Epithelial cell of prostate (primary cell): ENCODE measurements at regions not wholly inside any gene's neighbourhood (a gene's known extent, or its start where the extent isn't known, plus 50 kb on each side); places are given as distances from the start of the nearest gene placed in this dataset.
"Not testable (repeated sequence)": the region's sequence is repeated elsewhere in the genome, so short reads cannot be mapped to it uniquely, and the experiment has no call there.

Source experiments
- DNase-seq: peaks from one replicate; pipeline ENCODE4 v3.0.0-alpha.2; 2011; ENCODE audit warnings: low read depth, low spot score
- H3K27ac ChIP-seq: fragments of 450-650 bp; 2 replicates; pipeline ENCODE4 v1.5.1; 2017; ENCODE audit warnings: mild to moderate bottlenecking

- H3K27ac ChIP-seq = no peak overlapping the region
- DNase-seq = no peak
Measured at GRCh38 chr19:29016926-29017760, 195.8 kb downstream of the UQCRFS1 start.

DNA sequence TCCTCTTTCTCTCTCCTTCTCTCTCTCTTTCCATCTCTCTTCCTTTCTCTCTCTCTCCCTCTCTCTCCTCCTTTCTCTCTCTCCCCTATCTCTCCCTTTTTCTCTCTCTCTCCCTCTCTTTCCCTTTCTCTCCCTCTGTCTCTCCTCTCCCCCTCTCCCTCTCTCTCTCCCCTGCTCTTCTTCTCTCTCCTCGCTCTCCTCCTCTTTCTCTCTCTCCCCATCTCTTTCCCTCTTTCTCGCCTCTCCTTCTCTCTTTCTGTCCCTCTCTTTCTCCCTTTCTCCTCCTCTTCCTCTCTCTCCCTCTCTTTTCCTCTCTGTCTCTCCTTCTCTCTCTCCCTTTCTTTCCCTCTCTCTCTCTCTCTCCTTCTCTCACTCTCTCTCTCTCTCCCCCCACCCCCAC lies 196.6 kb downstream of the UQCRFS1 start:
- DNase-seq = no peak
- no peak overlapping the region for H3K27ac ChIP-seq

GRCh38 chr19:29015569-29015968 lies 197.4 kb downstream of the UQCRFS1 start:
- no peak overlapping the region for H3K27ac ChIP-seq
- DNase-seq = no peak

- no peak overlapping the region for H3K27ac ChIP-seq
- DNase-seq = no peak
Measured at GRCh38 chr19:29014857-29015436, 198.0 kb downstream of the UQCRFS1 start.

DNA sequence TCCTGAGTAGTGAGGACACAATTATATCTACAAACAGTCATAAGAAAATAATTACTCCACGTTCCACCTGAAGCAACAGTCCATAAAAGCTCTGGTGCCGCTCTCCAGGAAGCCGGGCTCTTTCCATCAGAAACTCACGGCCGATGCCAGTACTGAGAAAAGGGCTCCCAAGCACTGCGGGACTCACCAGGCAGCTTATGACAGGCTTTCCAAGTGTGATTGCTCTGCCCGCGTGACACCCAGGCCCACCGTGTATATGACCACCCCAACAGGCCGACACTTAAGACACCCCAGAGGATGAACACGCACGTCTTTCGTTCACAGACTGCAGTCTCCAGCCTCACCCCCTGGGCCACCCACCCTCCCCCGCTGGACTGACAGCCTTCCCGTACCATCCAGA lies 199.0 kb downstream of the UQCRFS1 start:
- H3K27ac ChIP-seq = no peak overlapping the region
- DNase-seq = no peak

DNA sequence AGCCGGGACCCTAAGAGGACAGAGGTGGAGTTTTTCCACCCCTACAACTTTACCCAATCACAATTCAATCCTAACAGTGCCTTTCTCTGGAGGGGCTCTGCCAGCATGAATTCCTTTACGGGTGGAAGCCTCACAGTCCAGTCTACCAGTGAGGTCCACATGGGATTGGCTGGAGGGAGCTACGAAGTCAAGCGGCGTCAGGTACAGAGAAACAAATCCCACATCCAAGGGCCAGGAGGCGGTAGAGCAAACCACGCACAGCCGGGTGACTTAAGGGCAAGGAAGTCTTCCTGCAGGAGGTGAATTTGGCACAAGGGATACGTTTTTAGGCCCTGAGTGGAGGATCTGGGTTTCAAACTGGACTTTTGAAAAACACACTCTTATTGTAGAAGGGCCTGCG lies 199.6 kb downstream of the UQCRFS1 start:
- no peak for DNase-seq
- no peak overlapping the region for H3K27ac ChIP-seq

DNA sequence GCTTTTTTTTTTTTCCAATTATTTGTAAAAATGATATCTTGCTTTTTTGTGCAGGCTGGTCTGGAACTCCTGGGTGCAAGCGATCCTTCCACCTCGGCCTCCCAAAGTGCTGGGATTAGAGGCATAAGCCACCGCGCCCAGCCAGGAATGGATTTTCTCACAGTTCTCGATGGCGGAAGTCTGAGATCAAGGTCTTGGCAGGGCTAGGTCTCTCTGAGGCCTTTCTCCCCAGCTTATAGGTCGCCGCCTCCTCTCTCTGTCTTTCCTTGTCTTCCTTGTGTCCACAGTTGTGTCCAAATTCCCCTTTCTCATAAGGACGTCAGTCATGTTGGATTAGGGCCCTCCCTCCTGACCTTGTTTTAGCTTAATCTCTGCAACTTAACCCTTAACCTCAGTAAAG lies 200.5 kb downstream of the UQCRFS1 start:
- no peak for DNase-seq
- H3K27ac ChIP-seq = no peak overlapping the region

GRCh38 chr19:29010276-29010675 lies 202.7 kb downstream of the UQCRFS1 start:
- H3K27ac ChIP-seq = no peak overlapping the region
- DNase-seq = no peak

GRCh38 chr19:29006057-29006735 lies 206.8 kb downstream of the UQCRFS1 start:
- no peak for DNase-seq
- no peak overlapping the region for H3K27ac ChIP-seq

DNA sequence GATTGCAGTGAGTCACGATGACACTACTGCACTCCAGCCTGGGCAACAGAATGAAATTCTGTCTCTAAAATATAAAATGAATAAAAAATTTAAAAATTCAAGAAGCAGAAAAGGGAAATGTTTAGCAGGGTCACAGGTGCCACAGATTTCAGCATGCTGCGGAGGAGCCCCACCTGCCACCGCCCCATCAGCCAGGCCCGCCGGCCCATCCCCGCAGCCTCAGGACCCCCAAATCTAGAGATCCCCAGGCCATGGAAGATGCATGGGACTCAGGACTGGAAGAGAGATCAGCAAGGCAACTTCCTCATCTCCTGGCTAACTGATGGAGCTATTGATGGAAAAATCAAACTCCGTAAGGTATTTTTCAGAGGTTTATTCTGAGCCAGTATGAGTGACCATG lies 208.2 kb downstream of the UQCRFS1 start:
- DNase-seq = no peak
- H3K27ac ChIP-seq = no peak overlapping the region

GRCh38 chr19:29003641-29004409 lies 209.1 kb downstream of the UQCRFS1 start:
- no peak for DNase-seq
- H3K27ac ChIP-seq = no peak overlapping the region

GRCh38 chr19:29002336-29002735 lies 210.6 kb downstream of the UQCRFS1 start:
- no peak overlapping the region for H3K27ac ChIP-seq
- DNase-seq = no peak

- DNase-seq = no peak
- H3K27ac ChIP-seq = no peak overlapping the region
Measured at GRCh38 chr19:29001597-29002245, 211.2 kb downstream of the UQCRFS1 start.

- no peak overlapping the region for H3K27ac ChIP-seq
- no peak for DNase-seq
Measured at GRCh38 chr19:29001141-29001581, 211.8 kb downstream of the UQCRFS1 start.

- no peak overlapping the region for H3K27ac ChIP-seq
- no peak for DNase-seq
Measured at GRCh38 chr19:28999724-29000433, 213.1 kb downstream of the UQCRFS1 start.

DNA sequence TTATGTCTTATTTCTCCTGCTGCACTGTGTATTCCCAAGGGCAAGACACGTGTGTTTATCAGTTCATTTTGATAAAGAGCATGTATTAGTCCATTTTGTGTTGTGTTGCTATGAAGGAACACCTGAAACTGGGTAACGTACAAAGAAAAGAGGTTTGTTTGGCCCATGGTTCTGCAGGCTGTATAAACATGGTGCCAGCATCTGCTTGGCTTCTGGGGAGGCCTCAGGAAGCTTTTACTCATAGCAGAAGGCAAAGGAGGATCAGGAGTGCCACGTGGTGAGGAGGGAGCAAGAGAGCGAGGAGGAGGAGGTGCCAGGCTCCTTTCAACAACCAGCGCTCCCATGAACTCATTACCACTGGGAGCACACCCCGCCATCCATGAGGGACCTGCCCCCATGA lies 214.0 kb downstream of the UQCRFS1 start:
- no peak for DNase-seq
- H3K27ac ChIP-seq = no peak overlapping the region

DNA sequence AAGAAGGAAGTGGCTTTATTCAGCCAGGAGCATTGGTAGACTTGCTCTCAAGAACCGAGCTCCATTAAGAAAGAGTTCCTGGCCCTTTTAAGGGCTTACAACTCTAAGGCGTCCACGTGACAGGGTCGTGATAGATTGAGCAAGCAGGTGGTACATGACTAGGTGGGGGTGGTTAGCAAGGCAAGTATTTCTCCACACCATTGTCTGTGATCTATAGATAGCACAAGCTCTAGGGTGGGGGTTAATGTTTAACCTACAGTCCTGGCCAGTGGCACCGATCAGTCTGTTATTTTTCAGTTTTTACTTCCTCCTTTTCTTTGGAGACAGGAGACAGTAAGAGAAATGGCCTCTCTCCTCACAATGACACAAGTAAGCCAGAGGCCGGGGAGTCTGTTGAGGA lies 215.1 kb downstream of the UQCRFS1 start:
- DNase-seq = not testable (repeated sequence)

GRCh38 chr19:28990522-28990921 lies 222.4 kb downstream of the UQCRFS1 start:
- no peak overlapping the region for H3K27ac ChIP-seq
- no peak for DNase-seq

More for the DNA sequence above, 215.1 kb downstream of the UQCRFS1 start:
- H3K27ac ChIP-seq = not testable (repeated sequence)

DNA sequence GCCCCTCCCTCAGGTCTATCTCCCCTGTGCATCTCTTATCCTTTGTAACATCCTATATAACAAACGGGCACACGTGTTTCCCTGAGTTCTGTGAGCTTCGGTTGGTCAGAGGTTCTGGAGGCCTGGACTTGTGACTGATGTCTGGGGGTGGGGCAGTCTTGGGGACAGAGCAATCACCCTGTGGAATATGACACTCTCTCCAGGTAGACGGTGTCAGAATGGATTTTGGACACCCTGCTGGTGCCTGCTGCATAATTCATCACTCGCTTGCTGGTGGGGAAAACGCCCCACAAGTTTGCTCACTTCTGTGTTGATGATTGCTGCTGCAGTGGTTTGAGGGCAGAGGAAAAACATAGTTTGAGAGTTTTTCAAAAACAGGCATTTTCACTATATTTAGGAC lies 223.2 kb downstream of the UQCRFS1 start:
- DNase-seq = no peak
- H3K27ac ChIP-seq = no peak overlapping the region
